Ammon's horn (tissue), 1 donor: ENCODE measurements at regions not wholly inside any gene's neighbourhood (a gene's known extent, or its start where the extent isn't known, plus 50 kb on each side); places are given as distances from the start of the nearest gene placed in this dataset.
"Not testable (repeated sequence)": the region's sequence is repeated elsewhere in the genome, so short reads cannot be mapped to it uniquely, and the experiment has no call there.

Experiments used
- DNase-seq: peaks from one replicate; pipeline ENCODE4 v3.0.0-alpha.2; 2016; ENCODE audit warnings: low spot score

GRCh38 chr6:49370518-49370917 lies 92.5 kb downstream of the MMUT start:
- no peak for DNase-seq

GRCh38 chr6:49366539-49366938 lies 96.5 kb downstream of the MMUT start:
- DNase-seq = no peak

GRCh38 chr6:49348561-49348960 lies 114.5 kb downstream of the MMUT start:
- no peak for DNase-seq

- DNase-seq = no peak
Measured at GRCh38 chr6:49342410-49342809, 120.6 kb downstream of the MMUT start.

- no peak for DNase-seq
Measured at GRCh38 chr6:49341869-49342268, 121.2 kb downstream of the MMUT start.

- DNase-seq = no peak
Measured at GRCh38 chr6:49339096-49339495, 124.0 kb downstream of the MMUT start.

GRCh38 chr6:49336514-49337131 lies 126.4 kb downstream of the MMUT start:
- DNase-seq = no peak

GRCh38 chr6:49333345-49334125 lies 129.5 kb downstream of the MMUT start:
- no peak for DNase-seq

GRCh38 chr6:49332781-49333180 lies 130.3 kb downstream of the MMUT start:
- no peak for DNase-seq

- no peak for DNase-seq
Measured at GRCh38 chr6:49329186-49329585, 133.9 kb downstream of the MMUT start.

- DNase-seq = no peak
Measured at GRCh38 chr6:49328051-49328744, 134.9 kb downstream of the MMUT start.

- DNase-seq = no peak
Measured at GRCh38 chr6:49327571-49327970, 135.5 kb downstream of the MMUT start.

GRCh38 chr6:49327005-49327404 lies 136.0 kb downstream of the MMUT start:
- no peak for DNase-seq

GRCh38 chr6:49326347-49326746 lies 136.7 kb downstream of the MMUT start:
- DNase-seq = no peak

GRCh38 chr6:49325891-49326290 lies 137.2 kb downstream of the MMUT start:
- DNase-seq = no peak

GRCh38 chr6:49322861-49323260 lies 140.2 kb downstream of the MMUT start:
- DNase-seq = no peak

GRCh38 chr6:49321561-49322072 lies 141.4 kb downstream of the MMUT start:
- no peak for DNase-seq

GRCh38 chr6:49305010-49305409 lies 158.0 kb downstream of the MMUT start:
- no peak for DNase-seq

- not testable (repeated sequence) for DNase-seq
Measured at GRCh38 chr6:49304393-49304792, 158.7 kb downstream of the MMUT start.

GRCh38 chr6:49300911-49301310 lies 162.1 kb downstream of the MMUT start:
- DNase-seq = no peak

GRCh38 chr6:49300443-49300842 lies 162.6 kb downstream of the MMUT start:
- no peak for DNase-seq

GRCh38 chr6:49299279-49299678 lies 163.8 kb downstream of the MMUT start:
- no peak for DNase-seq

- no peak for DNase-seq
Measured at GRCh38 chr6:49284180-49284579, 178.9 kb downstream of the MMUT start.
